DOHH2 (cell line): ENCODE measurements at regions not wholly inside any gene's neighbourhood (a gene's known extent, or its start where the extent isn't known, plus 50 kb on each side); places are given as distances from the start of the nearest gene placed in this dataset.

ENCODE experiments used
- H3F3A ChIP-seq: fragments of 200-600 bp; sonication (generic), shearing (Covaris generic); 2 replicates; pipeline ENCODE4 v1.6.0; 2016; ENCODE audit warnings: antibody characterized with exemption, mild to moderate bottlenecking; ENCODE audit not compliant: control insufficient read depth, insufficient read depth
- H3K27ac ChIP-seq: fragments of 200-600 bp; sonication (generic); 2 replicates; pipeline ENCODE4 v1.5.1; 2014; ENCODE audit warnings: low read depth, mild to moderate bottlenecking, low read length, moderate library complexity
- H3K27me3 ChIP-seq: fragments of 200-600 bp; sonication (generic); 2 replicates; pipeline ENCODE4 v1.6.1; 2014; ENCODE audit warnings: mild to moderate bottlenecking, low read length, mixed read lengths; ENCODE audit not compliant: control insufficient read depth
- H3K36me3 ChIP-seq: fragments of 200-600 bp; sonication (generic); 2 replicates; pipeline ENCODE4 v1.6.1; 2014; ENCODE audit warnings: mild to moderate bottlenecking, low read length, moderate library complexity, mixed read lengths; ENCODE audit not compliant: control insufficient read depth
- H3K4me1 ChIP-seq: fragments of 200-600 bp; sonication (generic); 2 replicates; pipeline ENCODE4 v1.6.1; 2014; ENCODE audit warnings: mild to moderate bottlenecking, low read length, mixed read lengths; ENCODE audit not compliant: control insufficient read depth
- H3K4me2 ChIP-seq: fragments of 200-600 bp; sonication (generic); 2 replicates; pipeline ENCODE4 v1.6.0; 2014; ENCODE audit warnings: mild to moderate bottlenecking, low read length, moderate library complexity
- H3K4me3 ChIP-seq: fragments of 200-600 bp; sonication (generic); 2 replicates; pipeline ENCODE4 v1.5.1; 2014; ENCODE audit warnings: mild to moderate bottlenecking, low read length, mixed read lengths
- H3K79me2 ChIP-seq: fragments of 200-600 bp; sonication (generic); 2 replicates; pipeline ENCODE4 v1.6.1; 2014; ENCODE audit warnings: mild to moderate bottlenecking, low read length, mixed read lengths; ENCODE audit not compliant: control insufficient read depth
- H3K9me2 ChIP-seq: fragments of 200-600 bp; sonication (generic); replicated peaks from 2 replicates; pipeline ENCODE4 v1.6.1; 2014; ENCODE audit warnings: mild to moderate bottlenecking, low read length, mixed read lengths; ENCODE audit not compliant: control insufficient read depth
- H3K9me3 ChIP-seq: fragments of 200-600 bp; sonication (generic); 2 replicates; pipeline ENCODE4 v1.6.1; 2014; ENCODE audit warnings: antibody characterized with exemption, low read length, mixed read lengths; ENCODE audit not compliant: control insufficient read depth, insufficient read depth
- H4K20me1 ChIP-seq: fragments of 200-600 bp; sonication (generic); 2 replicates; pipeline ENCODE4 v1.6.0; 2014; ENCODE audit warnings: low read depth, mild to moderate bottlenecking, antibody characterized with exemption, low read length, moderate library complexity; ENCODE audit not compliant: control insufficient read depth, insufficient read depth
- EZH2phosphoT487 ChIP-seq: fragments of 200-600 bp; sonication (generic); IDR thresholded peaks from 2 replicates; pipeline ENCODE4 v1.6.1; 2017; ENCODE audit warnings: borderline replicate concordance, mild to moderate bottlenecking, antibody characterized with exemption, low read length, moderate library complexity, mixed read lengths
- TF ChIP-seq, protein P1 (sequence below): fragments of 200-600 bp; sonication (generic); IDR thresholded peaks from one replicate; pipeline ENCODE4 v1.5.1; 2014; ENCODE audit warnings: antibody characterized with exemption, mild to moderate bottlenecking, low read depth, low read length; ENCODE audit not compliant: poor library complexity, severe bottlenecking

DNA sequence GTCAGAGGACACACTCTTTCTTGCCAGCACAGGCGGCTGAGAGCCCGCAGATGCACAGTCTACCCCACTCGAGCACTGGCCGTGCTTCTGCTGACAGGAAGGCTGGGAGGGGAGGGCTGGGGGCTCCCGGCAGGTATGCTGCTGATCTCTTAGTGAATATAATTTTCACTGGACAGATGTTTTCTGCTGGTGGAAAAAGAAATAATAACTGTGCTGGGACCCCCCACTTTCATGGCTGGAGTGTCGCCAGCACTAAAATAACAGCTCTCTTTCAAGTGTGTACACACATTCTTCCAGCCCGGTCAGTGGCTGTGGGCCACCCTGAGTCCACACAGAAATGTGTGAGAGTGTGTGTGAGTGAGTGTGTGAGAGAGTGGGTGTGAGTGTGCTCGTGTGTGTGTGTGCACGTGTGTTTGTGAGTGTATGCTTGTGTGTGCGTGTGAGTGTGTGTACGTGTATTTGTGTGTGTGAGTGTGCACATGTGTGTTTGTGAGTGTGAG lies 167.7 kb upstream of the USP24 start:
- no peak for TF ChIP-seq EZH2phosphoT487
- TF ChIP-seq, protein P1, sequence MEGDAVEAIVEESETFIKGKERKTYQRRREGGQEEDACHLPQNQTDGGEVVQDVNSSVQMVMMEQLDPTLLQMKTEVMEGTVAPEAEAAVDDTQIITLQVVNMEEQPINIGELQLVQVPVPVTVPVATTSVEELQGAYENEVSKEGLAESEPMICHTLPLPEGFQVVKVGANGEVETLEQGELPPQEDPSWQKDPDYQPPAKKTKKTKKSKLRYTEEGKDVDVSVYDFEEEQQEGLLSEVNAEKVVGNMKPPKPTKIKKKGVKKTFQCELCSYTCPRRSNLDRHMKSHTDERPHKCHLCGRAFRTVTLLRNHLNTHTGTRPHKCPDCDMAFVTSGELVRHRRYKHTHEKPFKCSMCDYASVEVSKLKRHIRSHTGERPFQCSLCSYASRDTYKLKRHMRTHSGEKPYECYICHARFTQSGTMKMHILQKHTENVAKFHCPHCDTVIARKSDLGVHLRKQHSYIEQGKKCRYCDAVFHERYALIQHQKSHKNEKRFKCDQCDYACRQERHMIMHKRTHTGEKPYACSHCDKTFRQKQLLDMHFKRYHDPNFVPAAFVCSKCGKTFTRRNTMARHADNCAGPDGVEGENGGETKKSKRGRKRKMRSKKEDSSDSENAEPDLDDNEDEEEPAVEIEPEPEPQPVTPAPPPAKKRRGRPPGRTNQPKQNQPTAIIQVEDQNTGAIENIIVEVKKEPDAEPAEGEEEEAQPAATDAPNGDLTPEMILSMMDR: no peak
- Histone ChIP-seq H3K9me2 (no peaks in the 10 kb centered on the region), H3K27ac (no peak overlapping the region), H3K79me2 (no peaks in the 10 kb centered on the region), H3K4me3 (no peak overlapping the region), H3K27me3 (no peaks in the 10 kb centered on the region), H4K20me1 (no peaks in the 10 kb centered on the region), H3K4me2 (no peak overlapping the region), H3K36me3 (no peaks in the 10 kb centered on the region), H3F3A (no peaks in the 10 kb centered on the region), H3K4me1 (no peaks in the 10 kb centered on the region), H3K9me3 (no peaks in the 10 kb centered on the region)

- Histone ChIP-seq H3K27me3 (no peaks in the 10 kb centered on the region), H3K4me1 (no peaks in the 10 kb centered on the region), H3K4me3 (no peak overlapping the region), H3K36me3 (no peaks in the 10 kb centered on the region), H3F3A (no peaks in the 10 kb centered on the region), H3K4me2 (no peak overlapping the region), H3K9me3 (no peaks in the 10 kb centered on the region), H3K27ac (no peak overlapping the region), H4K20me1 (no peaks in the 10 kb centered on the region), H3K79me2 (no peaks in the 10 kb centered on the region), H3K9me2 (no peaks in the 10 kb centered on the region)
- TF ChIP-seq EZH2phosphoT487: no peak
- TF ChIP-seq, protein P1: no peak
These were observed 166.8 kb upstream of the USP24 start for GRCh38 chr1:55381983-55382382.

DNA sequence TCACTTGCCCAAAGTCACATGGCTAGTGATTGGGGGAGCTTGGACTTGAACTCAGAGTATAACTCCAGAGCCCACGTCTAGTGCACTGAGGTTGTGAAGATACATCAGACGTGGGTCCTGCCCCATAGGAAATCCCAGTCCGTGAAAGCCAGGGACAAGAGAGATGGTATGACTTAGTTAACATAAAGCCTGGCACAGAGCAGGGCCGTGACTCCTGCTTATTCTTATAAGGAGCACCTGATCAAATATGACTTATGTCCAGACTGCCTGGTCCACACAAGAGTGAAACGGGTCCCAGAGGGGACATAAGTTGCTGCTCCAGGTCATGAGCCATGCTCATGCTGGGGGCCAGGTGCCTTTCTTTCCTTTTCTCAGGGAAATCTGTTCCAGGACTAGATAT lies 166.3 kb upstream of the USP24 start:
- TF ChIP-seq, protein P1: no peak
- no peak for TF ChIP-seq EZH2phosphoT487
- Histone ChIP-seq H3K9me3 (no peaks in the 10 kb centered on the region), H3K79me2 (no peaks in the 10 kb centered on the region), H3K4me1 (no peaks in the 10 kb centered on the region), H3K4me2 (no peak overlapping the region), H3K9me2 (no peaks in the 10 kb centered on the region), H3F3A (no peaks in the 10 kb centered on the region), H3K36me3 (no peaks in the 10 kb centered on the region), H4K20me1 (no peaks in the 10 kb centered on the region), H3K4me3 (no peak overlapping the region), H3K27ac (no peak overlapping the region), H3K27me3 (no peaks in the 10 kb centered on the region)
